ENCODE measurements at regions not wholly inside any gene's neighbourhood (a gene's known extent, or its start where the extent isn't known, plus 50 kb on each side); places are given as distances from the start of the nearest gene placed in this dataset.

DNA sequence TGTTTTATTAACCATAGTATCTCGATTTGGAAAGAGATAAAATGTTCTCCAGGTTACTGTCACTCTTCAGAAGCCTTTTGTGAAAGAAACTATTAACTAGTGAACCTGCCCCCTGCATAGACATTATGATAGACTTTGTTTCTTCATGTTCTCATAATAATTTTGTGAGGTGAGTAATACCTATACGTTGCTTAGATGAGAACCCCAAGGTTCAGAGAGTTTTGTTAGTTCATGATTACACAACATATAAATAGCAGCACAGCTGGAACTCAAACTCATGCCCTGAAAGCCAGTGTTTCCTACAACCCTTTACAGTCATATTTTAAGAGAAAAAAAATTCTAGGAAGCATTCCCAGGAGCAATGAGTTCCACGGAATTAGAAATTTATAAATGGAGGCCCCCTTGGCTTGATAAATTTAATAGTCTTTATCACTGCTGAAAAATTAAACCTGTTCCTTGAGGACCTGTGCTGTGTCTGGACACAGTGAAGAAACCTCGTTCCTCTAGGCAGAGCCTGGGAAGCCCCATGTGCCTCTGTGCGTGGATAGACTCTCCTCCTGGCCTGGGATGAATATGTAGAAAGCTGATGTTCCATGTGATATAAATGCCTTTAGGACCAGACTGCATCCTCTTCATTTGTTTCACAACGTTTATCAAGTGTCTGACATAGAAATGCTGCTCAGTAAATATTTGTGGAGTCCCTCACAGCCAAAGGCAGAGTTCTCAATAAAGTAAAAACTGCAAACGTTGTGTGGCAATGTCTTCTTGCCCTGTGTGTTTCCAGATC lies 1257.0 kb upstream of the GYPC start:
- peak overlapping the region; percentile 81; the same call in 1 of the 2 replicates for H3K27ac ChIP-seq (ENCODE audit: low read length)
- H3K4me3 ChIP-seq (ENCODE audit: low read length) = no peak overlapping the region
- no peak overlapping the region for H2AFZ ChIP-seq (ENCODE audit: low read length)
- no peaks in the 10 kb centered on the region for H3K27me3 ChIP-seq (replicated peaks; ENCODE audit: insufficient read depth, low read length)
- H3F3A ChIP-seq (ENCODE audit: insufficient read depth, low read length) = peaks cover 22% of the 10 kb centered on the region
- peak overlapping the region; percentile 52; the same call in 1 of the 2 replicates for H3K4me2 ChIP-seq (ENCODE audit: low read depth, low read length)
- no peaks in the 10 kb centered on the region for H3K36me3 ChIP-seq (replicated peaks; ENCODE audit: insufficient read depth, low read length)
- TF ChIP-seq EZH2phosphoT487 (IDR thresholded peaks at IDR 0.05; ENCODE audit: low read length) (no peak), EZH2 (optimal IDR thresholded peaks at IDR 0.05; ENCODE audit: low read depth, low read length) (no peak), CTCF (IDR thresholded peaks at IDR 0.05; ENCODE audit: low read length) (no peak)
- DNase-seq = no peak
- H3K4me1 ChIP-seq (ENCODE audit: low read length) = peaks cover 26% of the 10 kb centered on the region
- H3K9me2 ChIP-seq (replicated peaks; ENCODE audit: insufficient read depth, low read length) = no peaks in the 10 kb centered on the region
- H3K9ac ChIP-seq (ENCODE audit: low read length) = no peak overlapping the region
- H4K20me1 ChIP-seq (ENCODE audit: insufficient read depth, low read length) = no peaks in the 10 kb centered on the region
- H3K9me3 ChIP-seq (replicated peaks; ENCODE audit: insufficient read depth, low read length) = no peaks in the 10 kb centered on the region
- H3K79me2 ChIP-seq (ENCODE audit: low read length) = no peaks in the 10 kb centered on the region

DNA sequence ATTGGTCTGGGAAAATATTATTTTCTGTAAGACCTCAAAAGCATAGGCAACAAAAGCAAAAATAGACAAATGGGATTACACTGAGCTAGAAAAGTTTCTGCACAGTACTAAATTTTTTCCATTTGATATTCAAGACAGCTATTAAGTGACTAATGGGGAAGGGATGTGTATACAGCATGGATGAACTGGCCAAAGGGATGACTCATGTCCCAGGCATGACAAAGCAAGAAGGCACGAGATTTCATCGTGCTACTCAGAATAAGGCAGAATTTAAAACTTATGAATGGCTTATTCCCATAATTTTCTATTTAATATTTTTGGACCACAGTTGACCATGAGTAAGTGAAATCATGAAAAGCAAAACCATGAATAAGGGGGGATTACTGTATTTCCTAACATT lies 1250.1 kb upstream of the GYPC start:
- Histone ChIP-seq H3K4me3 (ENCODE audit: low read length) (no peak overlapping the region), H3K79me2 (ENCODE audit: low read length) (no peaks in the 10 kb centered on the region), H2AFZ (ENCODE audit: low read length) (no peak overlapping the region), H3K9me2 (replicated peaks; ENCODE audit: insufficient read depth, low read length) (no peaks in the 10 kb centered on the region), H3K4me1 (ENCODE audit: low read length) (no peaks in the 10 kb centered on the region), H3K27me3 (replicated peaks; ENCODE audit: insufficient read depth, low read length) (no peaks in the 10 kb centered on the region), H3K4me2 (ENCODE audit: low read depth, low read length) (no peak overlapping the region), H3K9me3 (replicated peaks; ENCODE audit: insufficient read depth, low read length) (no peaks in the 10 kb centered on the region), H3F3A (ENCODE audit: insufficient read depth, low read length) (no peaks in the 10 kb centered on the region), H3K36me3 (replicated peaks; ENCODE audit: insufficient read depth, low read length) (no peaks in the 10 kb centered on the region), H4K20me1 (ENCODE audit: insufficient read depth, low read length) (no peaks in the 10 kb centered on the region), H3K27ac (ENCODE audit: low read length) (no peak overlapping the region), H3K9ac (ENCODE audit: low read length) (no peak overlapping the region)
- DNase-seq = no peak
- TF ChIP-seq EZH2 (optimal IDR thresholded peaks at IDR 0.05; ENCODE audit: low read depth, low read length) (no peak), EZH2phosphoT487 (IDR thresholded peaks at IDR 0.05; ENCODE audit: low read length) (no peak), CTCF (IDR thresholded peaks at IDR 0.05; ENCODE audit: low read length) (no peak)

DNA sequence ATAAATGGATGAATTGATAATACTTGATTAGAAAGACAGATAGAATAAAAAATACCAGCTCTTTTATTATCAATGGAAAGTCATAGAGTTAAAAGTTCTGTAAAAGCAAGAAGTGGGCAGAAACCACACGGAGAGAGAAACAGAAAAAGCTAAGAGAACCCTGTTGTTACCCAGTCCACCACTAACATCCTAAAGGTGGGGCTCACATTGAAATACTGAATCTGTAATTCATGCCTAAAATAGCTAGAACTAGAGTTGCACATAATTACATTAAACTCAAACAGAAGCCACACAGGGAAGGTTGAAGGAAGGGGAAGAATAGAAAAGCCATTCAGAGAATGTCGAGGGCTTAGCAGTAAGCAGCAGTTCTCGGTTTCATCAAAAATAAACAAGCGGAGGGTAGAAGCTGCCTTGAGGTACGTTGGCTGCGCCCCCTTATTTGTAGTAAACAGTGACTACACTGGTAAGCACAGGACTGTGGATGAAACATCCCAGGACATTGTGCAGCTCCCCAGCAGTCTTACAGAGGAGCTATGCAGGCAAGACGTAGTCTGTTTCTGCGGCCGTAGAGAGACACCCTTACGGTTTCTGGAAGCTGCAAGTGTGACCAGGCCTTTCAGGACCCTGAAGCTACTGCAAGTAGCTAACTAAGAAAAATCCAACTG lies 1247.0 kb upstream of the GYPC start:
- Histone ChIP-seq H3K27me3 (replicated peaks; ENCODE audit: insufficient read depth, low read length) (no peaks in the 10 kb centered on the region), H3K79me2 (ENCODE audit: low read length) (no peaks in the 10 kb centered on the region), H3K9me2 (replicated peaks; ENCODE audit: insufficient read depth, low read length) (no peaks in the 10 kb centered on the region), H3K27ac (ENCODE audit: low read length) (no peak overlapping the region), H3F3A (ENCODE audit: insufficient read depth, low read length) (no peaks in the 10 kb centered on the region), H3K9ac (ENCODE audit: low read length) (no peak overlapping the region), H3K4me1 (ENCODE audit: low read length) (no peaks in the 10 kb centered on the region), H3K4me3 (ENCODE audit: low read length) (no peak overlapping the region), H3K36me3 (replicated peaks; ENCODE audit: insufficient read depth, low read length) (no peaks in the 10 kb centered on the region), H3K9me3 (replicated peaks; ENCODE audit: insufficient read depth, low read length) (no peaks in the 10 kb centered on the region), H4K20me1 (ENCODE audit: insufficient read depth, low read length) (no peaks in the 10 kb centered on the region), H3K4me2 (ENCODE audit: low read depth, low read length) (no peak overlapping the region), H2AFZ (ENCODE audit: low read length) (no peak overlapping the region)
- no peak for DNase-seq
- no peak for TF ChIP-seq CTCF (IDR thresholded peaks at IDR 0.05; ENCODE audit: low read length)
- no peak for TF ChIP-seq EZH2phosphoT487 (IDR thresholded peaks at IDR 0.05; ENCODE audit: low read length)
- no peak for TF ChIP-seq EZH2 (optimal IDR thresholded peaks at IDR 0.05; ENCODE audit: low read depth, low read length)
